Activated CD4-positive, alpha-beta T cell treated with anti-CD3 and anti-CD28 coated beads, Interleukin-2, amount 10 ng/mL, durations not matched to agents 24 days and 14 days (primary cell): ENCODE measurements at regions not wholly inside any gene's neighbourhood (a gene's known extent, or its start where the extent isn't known, plus 50 kb on each side); places are given as distances from the start of the nearest gene placed in this dataset.

Source experiments
- DNase-seq: peaks from one replicate; pipeline ENCODE4 v3.0.0; 2022
- H3K27ac Mint-ChIP-seq: one replicate; pipeline ENCODE4 v1.8.0; 2022; ENCODE audit warnings: mild to moderate bottlenecking, mixed read lengths
- H3K27me3 Mint-ChIP-seq: one replicate; pipeline ENCODE4 v1.8.0; 2022; ENCODE audit warnings: mixed read lengths
- H3K36me3 Mint-ChIP-seq: one replicate; pipeline ENCODE4 v1.8.0; 2022; ENCODE audit warnings: low read depth, mild to moderate bottlenecking, mixed read lengths
- H3K4me1 Mint-ChIP-seq: one replicate; pipeline ENCODE4 v1.8.0; 2021; ENCODE audit warnings: mixed read lengths
- H3K4me3 Mint-ChIP-seq: one replicate; pipeline ENCODE4 v1.8.0; 2022; ENCODE audit warnings: mild to moderate bottlenecking, moderate library complexity, mixed read lengths
- H3K9me3 Mint-ChIP-seq: one replicate; pipeline ENCODE4 v1.8.0; 2021; ENCODE audit warnings: mixed read lengths
- intact Hi-C: fragments of 100-400 bp; cut with micrococcal nuclease; formaldehyde crosslinking; loops from one replicate; pipeline ENCODE4 v1.15.1; 2023

DNA sequence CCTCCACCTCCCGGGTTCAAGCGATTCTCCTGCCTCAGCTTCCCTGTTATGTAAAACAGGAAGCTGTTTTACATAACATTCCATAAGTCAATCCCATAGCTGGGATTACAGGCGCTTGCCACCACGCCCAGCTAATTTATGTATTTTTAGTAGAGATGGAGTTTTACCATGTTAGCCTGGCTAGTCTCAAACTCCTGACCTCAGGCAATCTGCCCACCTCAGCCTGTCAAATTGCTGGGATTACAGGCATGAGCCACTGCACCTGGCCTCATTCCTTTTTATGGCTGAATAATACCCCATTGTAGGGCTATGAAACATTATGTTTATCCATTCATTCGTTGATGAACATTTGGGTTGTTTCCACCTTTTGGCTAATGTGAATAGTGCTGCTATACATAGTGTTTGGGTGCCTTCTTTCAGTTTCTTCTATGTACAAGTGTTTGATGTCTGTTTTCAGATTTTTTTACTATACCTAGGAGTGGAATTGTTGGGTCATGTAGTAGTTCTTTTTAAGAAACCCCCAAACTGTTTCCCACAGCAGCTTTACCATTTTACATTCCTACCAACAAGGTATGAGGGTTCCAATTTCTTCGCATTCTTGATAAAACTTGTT, 138.7 kb upstream of the COL21A1 start:
- intact Hi-C loops = no loop called here
- H3K27ac Mint-ChIP-seq = no peak overlapping the region
- DNase-seq = no peak
- H3K4me1 Mint-ChIP-seq = no peaks in the 10 kb centered on the region
- H3K9me3 Mint-ChIP-seq = no peaks in the 10 kb centered on the region
- H3K27me3 Mint-ChIP-seq = no peaks in the 10 kb centered on the region
- H3K36me3 Mint-ChIP-seq = no peaks in the 10 kb centered on the region
- no peak overlapping the region for H3K4me3 Mint-ChIP-seq

DNA sequence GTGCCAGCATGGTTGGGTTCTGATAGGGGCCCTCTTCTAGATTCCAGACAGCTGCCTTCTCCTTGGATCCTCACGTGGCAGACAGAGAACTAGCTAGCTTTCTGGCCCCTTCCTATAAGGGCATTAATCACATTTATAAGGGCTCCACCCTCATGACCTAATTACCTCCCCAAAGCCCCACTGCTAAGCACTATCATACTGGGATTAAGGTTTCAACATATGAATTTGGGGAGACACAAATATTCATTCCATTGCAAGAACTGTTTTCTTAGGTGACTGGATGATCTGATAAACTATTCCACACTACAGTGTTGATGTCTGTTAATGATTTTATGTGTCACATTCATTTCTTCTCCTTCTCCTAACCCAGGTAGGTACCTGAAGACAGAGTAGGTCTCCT, 135.8 kb upstream of the COL21A1 start:
- intact Hi-C loops = no loop called here
- no peak overlapping the region for H3K27ac Mint-ChIP-seq
- H3K4me3 Mint-ChIP-seq = no peak overlapping the region
- no peak for DNase-seq
- H3K27me3 Mint-ChIP-seq = no peaks in the 10 kb centered on the region
- no peaks in the 10 kb centered on the region for H3K9me3 Mint-ChIP-seq
- H3K4me1 Mint-ChIP-seq = no peaks in the 10 kb centered on the region
- no peaks in the 10 kb centered on the region for H3K36me3 Mint-ChIP-seq

DNA sequence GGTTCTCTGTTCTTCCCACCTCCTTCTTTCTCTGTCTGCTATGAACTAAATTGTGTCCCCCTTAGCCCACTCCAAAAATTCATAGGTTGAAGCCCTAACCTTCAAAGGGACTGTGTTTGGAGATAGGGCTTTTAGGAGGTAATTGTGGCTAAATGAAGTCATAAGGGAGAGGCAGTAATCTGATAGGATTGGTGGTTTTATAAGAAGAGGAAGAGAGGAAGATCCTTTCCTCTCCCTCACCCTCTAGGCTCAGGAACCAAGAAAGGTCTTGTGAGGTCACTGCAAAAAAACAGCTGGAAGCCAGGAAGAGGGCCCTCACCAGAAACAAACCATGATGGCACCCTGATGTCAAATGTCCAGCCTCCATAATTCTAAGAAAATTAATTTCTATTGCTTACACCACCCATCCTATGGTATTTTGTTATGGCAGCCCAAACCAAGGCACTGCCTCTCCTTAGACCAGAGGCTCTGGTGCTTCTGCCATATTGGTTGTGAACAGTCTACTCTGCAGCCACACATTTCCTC, 135.1 kb upstream of the COL21A1 start:
- no peaks in the 10 kb centered on the region for H3K9me3 Mint-ChIP-seq
- H3K27me3 Mint-ChIP-seq = no peaks in the 10 kb centered on the region
- H3K4me1 Mint-ChIP-seq = no peaks in the 10 kb centered on the region
- H3K27ac Mint-ChIP-seq = no peak overlapping the region
- no peaks in the 10 kb centered on the region for H3K36me3 Mint-ChIP-seq
- intact Hi-C loops = no loop called here
- DNase-seq = no peak
- no peak overlapping the region for H3K4me3 Mint-ChIP-seq

DNA sequence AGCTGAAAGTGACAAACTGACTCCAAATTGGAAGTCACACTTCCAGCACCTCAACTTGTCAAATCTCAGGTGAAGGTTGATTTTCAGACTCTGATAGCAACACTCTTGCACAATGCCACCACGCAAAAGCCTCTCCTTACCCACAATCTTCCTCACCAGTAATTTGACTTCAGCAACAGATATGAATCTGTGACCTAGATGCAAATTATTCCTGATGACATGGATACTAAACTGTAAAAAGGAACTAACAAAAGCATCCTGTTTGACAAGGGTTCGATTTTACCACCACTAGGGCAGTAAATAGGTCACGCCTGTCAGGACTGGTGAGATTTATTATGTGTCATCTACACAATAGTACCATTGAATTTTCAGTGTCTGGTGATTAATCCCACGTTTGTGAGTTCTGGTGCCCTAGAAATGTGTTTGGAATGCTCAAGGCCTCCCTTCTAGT, 134.4 kb upstream of the COL21A1 start:
- Mint-ChIP-seq H3K4me3 (no peak overlapping the region), H3K9me3 (no peaks in the 10 kb centered on the region), H3K36me3 (no peaks in the 10 kb centered on the region), H3K4me1 (no peaks in the 10 kb centered on the region), H3K27me3 (no peaks in the 10 kb centered on the region), H3K27ac (no peak overlapping the region)
- intact Hi-C loops = no loop called here
- no peak for DNase-seq

DNA sequence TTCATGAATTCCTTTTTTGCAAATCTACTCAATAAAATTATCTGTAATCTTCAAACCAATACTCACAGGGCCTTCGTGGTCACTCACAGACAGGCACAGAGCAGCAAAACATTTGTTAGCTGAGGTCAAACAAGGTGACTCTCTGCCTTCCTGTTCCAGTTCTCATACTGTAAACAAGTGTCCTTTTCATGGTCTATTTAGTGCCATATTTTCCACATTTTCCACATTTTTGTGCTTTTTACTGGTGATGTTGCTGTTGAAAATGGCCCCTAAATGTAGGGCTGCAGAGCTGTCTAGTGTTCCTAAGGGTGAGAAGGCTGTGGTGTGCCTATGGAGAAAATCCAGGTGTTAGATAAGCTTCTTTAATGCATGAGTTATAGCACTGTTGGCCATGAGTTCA, 133.1 kb upstream of the COL21A1 start:
- Mint-ChIP-seq H3K27ac (no peak overlapping the region), H3K36me3 (no peaks in the 10 kb centered on the region), H3K4me3 (no peak overlapping the region), H3K27me3 (no peaks in the 10 kb centered on the region), H3K9me3 (no peaks in the 10 kb centered on the region), H3K4me1 (no peaks in the 10 kb centered on the region)
- no peak for DNase-seq
- intact Hi-C loops = no loop called here

DNA sequence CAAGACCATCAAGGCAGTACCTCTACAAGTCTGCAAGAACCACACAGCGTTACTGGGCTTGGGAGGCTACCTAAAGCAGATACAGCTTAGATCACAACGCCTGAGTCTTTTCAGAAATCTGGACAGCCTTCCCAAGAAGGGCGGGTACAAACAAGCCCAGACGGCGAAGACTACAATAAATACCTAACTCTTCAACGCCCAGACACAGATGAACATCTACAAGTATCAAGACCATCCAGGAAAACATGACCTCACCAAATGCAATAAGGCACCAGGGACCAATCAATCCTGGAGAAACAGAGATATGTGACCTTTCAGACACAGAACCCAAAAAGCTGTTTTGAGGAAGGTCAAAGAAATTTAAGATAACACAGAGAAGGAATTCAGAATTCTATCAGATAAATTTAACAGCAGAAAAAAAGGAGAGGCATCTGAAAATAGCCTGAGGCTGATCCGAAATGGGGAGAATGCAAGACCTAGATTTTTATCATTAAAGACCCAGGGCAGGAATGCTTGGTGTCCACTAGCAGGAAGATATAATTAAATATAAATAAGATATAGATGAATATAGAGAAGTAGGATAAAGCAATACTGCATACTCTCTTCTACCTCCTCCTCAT, 131.7 kb upstream of the COL21A1 start:
- H3K4me3 Mint-ChIP-seq = no peak overlapping the region
- H3K9me3 Mint-ChIP-seq = no peaks in the 10 kb centered on the region
- no peaks in the 10 kb centered on the region for H3K4me1 Mint-ChIP-seq
- no peak for DNase-seq
- intact Hi-C loops = no loop called here
- no peaks in the 10 kb centered on the region for H3K27me3 Mint-ChIP-seq
- no peak overlapping the region for H3K27ac Mint-ChIP-seq
- no peaks in the 10 kb centered on the region for H3K36me3 Mint-ChIP-seq

DNA sequence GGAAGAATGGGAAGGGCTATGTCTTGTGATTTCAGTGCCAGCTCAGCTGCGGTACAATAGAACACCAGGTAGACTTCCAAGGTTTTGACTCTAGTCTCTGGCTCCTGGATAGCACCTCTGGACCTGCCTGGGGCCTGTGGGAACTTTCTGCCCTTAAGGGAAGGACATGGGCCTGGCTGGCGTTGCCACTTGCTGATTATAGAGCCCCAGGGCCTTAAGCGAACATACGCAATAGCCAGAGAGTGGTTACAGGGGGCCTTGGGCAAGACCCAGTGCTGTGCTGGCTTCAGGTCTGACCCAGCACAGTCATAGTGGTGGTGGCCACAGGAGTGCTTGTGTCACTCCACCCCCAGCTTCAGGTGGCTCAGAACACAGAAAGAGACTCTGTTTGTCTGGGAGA, 131.1 kb upstream of the COL21A1 start:
- no peak for DNase-seq
- no peaks in the 10 kb centered on the region for H3K27me3 Mint-ChIP-seq
- no peaks in the 10 kb centered on the region for H3K36me3 Mint-ChIP-seq
- H3K27ac Mint-ChIP-seq = no peak overlapping the region
- intact Hi-C loops = no loop called here
- H3K4me1 Mint-ChIP-seq = no peaks in the 10 kb centered on the region
- H3K9me3 Mint-ChIP-seq = no peaks in the 10 kb centered on the region
- H3K4me3 Mint-ChIP-seq = no peak overlapping the region

DNA sequence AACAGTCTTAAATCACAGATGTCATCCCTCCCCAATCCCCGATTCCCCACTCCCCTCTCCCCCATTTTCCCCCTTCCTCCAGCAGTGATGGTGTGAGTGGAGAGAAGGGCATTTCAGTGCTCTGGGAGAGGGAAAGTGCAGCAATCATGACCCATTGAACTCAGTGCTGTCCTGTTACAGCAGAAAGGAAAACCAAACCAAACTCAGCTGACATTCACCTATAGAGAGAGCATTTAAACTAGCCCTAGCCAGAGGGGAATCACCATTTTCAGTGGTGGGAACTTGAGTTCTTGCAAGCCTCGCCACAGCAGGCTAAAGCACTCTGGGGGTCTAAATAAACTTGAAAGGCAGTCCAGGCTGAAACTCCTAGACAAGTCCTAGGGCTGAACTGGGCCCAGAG, 129.9 kb upstream of the COL21A1 start:
- H3K27me3 Mint-ChIP-seq = no peaks in the 10 kb centered on the region
- no peaks in the 10 kb centered on the region for H3K4me1 Mint-ChIP-seq
- intact Hi-C loops = no loop called here
- H3K4me3 Mint-ChIP-seq = no peak overlapping the region
- DNase-seq = no peak
- H3K9me3 Mint-ChIP-seq = no peaks in the 10 kb centered on the region
- no peak overlapping the region for H3K27ac Mint-ChIP-seq
- H3K36me3 Mint-ChIP-seq = no peaks in the 10 kb centered on the region

DNA sequence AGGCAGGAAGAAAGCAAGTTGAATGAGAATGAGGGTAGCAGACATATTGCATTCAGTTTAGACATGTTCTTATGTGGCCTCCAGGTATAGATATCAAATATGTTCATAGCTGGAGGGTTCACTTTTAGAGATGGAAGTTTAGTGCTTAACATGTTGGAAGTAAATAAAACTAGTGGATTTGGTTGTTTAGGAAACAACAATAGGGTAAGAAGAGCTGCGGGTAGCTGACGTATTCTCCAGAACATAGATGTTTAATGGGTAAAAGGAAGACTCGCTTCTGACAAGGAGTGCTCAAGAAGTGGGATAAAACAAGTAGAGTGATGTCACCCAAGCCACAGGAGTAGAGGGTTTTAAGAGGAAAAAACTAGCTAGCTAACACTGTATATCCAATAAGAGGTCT, 128.4 kb upstream of the COL21A1 start:
- H3K27ac Mint-ChIP-seq = no peak overlapping the region
- H3K4me3 Mint-ChIP-seq = no peak overlapping the region
- intact Hi-C loops = no loop called here
- H3K36me3 Mint-ChIP-seq = no peaks in the 10 kb centered on the region
- H3K4me1 Mint-ChIP-seq = no peaks in the 10 kb centered on the region
- DNase-seq = no peak
- H3K27me3 Mint-ChIP-seq = no peaks in the 10 kb centered on the region
- H3K9me3 Mint-ChIP-seq = no peaks in the 10 kb centered on the region

DNA sequence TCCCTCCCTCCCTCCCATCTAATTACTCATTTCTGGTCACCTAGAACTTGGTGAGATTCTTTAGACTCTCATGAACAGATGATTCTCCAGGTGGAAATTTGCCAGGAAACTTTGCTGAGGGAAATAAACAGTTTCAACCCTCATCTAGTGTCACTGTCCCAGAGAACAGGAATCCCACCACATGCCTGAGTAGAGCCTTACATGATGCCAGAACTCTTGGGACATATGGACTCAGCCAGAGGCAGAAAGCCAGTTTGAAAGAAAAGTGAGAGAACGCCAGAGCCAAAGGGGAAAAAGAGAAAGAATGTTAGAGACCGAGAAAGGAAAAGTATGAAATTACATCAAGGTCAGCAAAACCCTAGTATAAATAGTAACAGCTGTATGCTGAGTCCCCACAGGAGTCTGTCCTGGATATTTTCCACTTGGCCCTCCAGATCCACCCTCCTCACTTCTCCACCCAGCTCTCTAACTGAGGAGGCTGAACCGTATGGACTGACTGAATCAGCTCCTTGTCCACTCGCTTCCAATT, 127.5 kb upstream of the COL21A1 start:
- H3K4me1 Mint-ChIP-seq = no peaks in the 10 kb centered on the region
- no peaks in the 10 kb centered on the region for H3K27me3 Mint-ChIP-seq
- no peak overlapping the region for H3K4me3 Mint-ChIP-seq
- intact Hi-C loops = no loop called here
- no peak overlapping the region for H3K27ac Mint-ChIP-seq
- DNase-seq = no peak
- no peaks in the 10 kb centered on the region for H3K9me3 Mint-ChIP-seq
- no peaks in the 10 kb centered on the region for H3K36me3 Mint-ChIP-seq

DNA sequence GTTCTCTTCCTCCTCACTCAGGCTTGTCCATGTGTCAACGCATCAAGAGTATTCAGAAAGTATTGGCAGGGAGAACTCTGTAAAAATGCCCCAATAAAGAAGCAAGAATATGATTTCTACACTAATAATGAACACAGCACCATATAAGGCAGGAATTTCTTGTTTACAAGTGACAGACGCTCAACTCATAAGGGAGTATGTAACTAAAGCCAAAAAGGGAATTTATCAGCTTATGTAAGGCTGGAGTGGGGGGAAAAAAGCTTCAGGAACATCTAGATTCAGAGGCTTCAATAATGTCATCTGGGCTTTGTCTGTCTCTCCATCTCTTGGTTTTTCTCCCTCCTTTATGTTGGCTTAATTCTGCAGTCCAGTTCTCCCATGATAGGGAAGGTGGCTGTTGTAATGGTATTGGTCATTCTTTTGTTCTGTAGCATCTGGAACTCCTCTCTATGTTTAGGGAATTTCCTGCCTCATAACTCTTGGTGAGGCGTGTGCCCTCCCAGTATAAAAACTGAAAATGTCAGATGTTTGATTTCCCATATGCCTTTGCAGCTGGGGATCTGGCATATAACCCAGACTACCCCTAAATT, 125.1 kb upstream of the COL21A1 start:
- H3K36me3 Mint-ChIP-seq = no peaks in the 10 kb centered on the region
- H3K27ac Mint-ChIP-seq = no peak overlapping the region
- no peaks in the 10 kb centered on the region for H3K9me3 Mint-ChIP-seq
- no peaks in the 10 kb centered on the region for H3K4me1 Mint-ChIP-seq
- intact Hi-C loops = no loop called here
- no peak overlapping the region for H3K4me3 Mint-ChIP-seq
- DNase-seq = no peak
- H3K27me3 Mint-ChIP-seq = no peaks in the 10 kb centered on the region

DNA sequence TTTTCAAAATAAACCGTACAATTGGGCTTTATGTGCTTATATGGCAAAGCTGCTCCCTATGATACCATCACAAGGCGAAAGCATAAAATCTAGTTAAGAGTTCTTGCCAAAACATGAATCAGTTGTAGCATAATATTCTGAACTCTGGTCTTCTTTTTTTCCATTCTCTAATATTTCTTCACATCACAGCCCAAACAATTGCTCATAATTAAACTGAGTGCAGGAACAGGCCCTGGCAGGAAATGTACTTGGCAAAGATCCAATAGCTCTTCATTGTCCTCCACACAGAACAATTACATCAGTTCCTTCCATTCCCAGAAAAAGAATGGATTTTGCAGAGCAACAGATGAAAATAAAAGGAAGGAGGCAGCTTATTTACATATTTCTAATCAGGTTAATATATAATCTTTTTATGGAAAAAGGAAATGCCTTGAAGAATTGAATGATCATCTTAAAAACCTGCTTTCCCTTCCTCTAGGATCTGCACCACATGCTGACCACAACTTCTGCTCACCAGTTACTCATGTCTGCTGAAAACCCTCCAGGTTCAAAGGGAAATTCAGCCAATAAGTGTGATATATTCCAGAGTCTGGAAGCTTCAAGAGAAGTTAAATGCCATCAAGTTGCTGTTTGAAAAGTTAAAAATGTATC, 123.3 kb upstream of the COL21A1 start:
- no peaks in the 10 kb centered on the region for H3K4me1 Mint-ChIP-seq
- H3K36me3 Mint-ChIP-seq = no peaks in the 10 kb centered on the region
- DNase-seq = no peak
- intact Hi-C loops = no loop called here
- H3K4me3 Mint-ChIP-seq = no peak overlapping the region
- H3K27ac Mint-ChIP-seq = no peak overlapping the region
- no peaks in the 10 kb centered on the region for H3K9me3 Mint-ChIP-seq
- H3K27me3 Mint-ChIP-seq = no peaks in the 10 kb centered on the region

DNA sequence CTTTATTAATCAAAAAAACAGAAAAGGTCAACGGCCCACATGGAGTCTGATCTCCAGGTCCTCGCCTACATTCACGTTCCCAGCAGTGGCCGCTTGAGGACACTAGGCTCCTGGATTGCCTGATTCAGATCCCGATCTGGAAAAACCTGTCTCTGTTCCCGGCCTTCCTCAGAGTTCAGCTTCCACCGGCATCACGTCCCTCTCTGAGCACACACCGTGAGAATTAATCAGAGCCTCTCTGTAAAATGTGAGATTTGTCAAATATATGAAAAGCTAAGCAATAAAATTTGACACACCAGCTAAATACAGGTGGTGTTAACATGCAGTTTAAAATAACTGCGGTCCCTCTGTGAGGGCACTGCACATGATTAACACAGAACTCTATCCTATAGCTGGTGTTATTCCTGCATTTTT, 122.8 kb upstream of the COL21A1 start:
- H3K4me1 Mint-ChIP-seq = no peaks in the 10 kb centered on the region
- no peak for DNase-seq
- H3K9me3 Mint-ChIP-seq = no peaks in the 10 kb centered on the region
- H3K27me3 Mint-ChIP-seq = peaks cover under 1% of the 10 kb centered on the region
- no peak overlapping the region for H3K4me3 Mint-ChIP-seq
- no peaks in the 10 kb centered on the region for H3K36me3 Mint-ChIP-seq
- no peak overlapping the region for H3K27ac Mint-ChIP-seq
- intact Hi-C loops = no loop called here

DNA sequence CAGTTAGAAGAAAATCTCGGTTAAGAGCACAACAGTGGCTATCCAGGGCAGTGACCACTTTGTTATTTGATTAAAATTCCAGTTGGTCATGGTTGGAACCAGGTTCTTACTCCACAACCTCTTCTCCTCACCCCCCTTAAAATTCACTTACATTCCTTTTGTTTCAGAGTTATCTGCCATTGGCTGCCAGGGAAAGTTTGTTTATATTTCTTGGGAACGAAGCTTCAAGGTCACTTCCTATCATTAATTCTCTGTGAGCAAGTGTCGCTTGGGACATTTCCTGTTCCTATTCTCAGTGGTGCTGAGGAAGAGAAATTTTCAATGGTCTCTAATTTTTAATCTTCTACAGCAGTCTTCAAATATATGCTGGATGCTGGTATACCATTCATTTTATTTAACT, 121.1 kb upstream of the COL21A1 start:
- H3K4me3 Mint-ChIP-seq = no peak overlapping the region
- intact Hi-C loops = no loop called here
- H3K9me3 Mint-ChIP-seq = no peaks in the 10 kb centered on the region
- no peak overlapping the region for H3K27ac Mint-ChIP-seq
- no peaks in the 10 kb centered on the region for H3K36me3 Mint-ChIP-seq
- H3K4me1 Mint-ChIP-seq = no peaks in the 10 kb centered on the region
- DNase-seq = no peak
- peaks cover 2% of the 10 kb centered on the region for H3K27me3 Mint-ChIP-seq
